HG03521 (cell line): ENCODE measurements at regions not wholly inside any gene's neighbourhood (a gene's known extent, or its start where the extent isn't known, plus 50 kb on each side); places are given as distances from the start of the nearest gene placed in this dataset.
A peak's percentile ranks its signal among the peaks of the same experiment; 100 is the strongest.
"Not testable (repeated sequence)": the region's sequence is repeated elsewhere in the genome, so short reads cannot be mapped to it uniquely, and the experiment has no call there.

Experiments used
- ATAC-seq: cut with Tn5 transposase; IDR thresholded peaks from one replicate; pipeline ENCODE4 v1.9.1; 2021; ENCODE audit warnings: mild to moderate bottlenecking, moderate library complexity; ENCODE audit not compliant: unreplicated experiment

DNA sequence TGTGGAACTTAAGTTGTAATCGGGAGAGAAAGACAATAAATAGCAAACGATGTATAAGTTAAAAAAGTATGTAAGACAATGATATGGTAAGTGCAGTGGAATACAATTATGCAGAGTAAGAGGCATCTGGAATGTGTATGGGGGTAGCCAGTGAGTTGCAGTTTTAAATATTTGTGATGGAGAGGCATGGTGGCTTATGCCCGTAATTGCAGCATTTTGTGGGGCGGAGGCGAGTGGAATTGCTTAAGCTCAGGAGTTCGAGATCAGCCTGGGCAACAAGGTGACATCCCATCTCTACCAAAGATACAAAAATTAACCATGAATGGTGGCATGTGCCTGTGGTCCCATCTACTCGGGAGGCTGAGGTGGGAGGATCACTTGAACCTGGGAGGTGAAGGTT is 52.5 kb upstream of the WDFY3 start:
- no peak for ATAC-seq

DNA sequence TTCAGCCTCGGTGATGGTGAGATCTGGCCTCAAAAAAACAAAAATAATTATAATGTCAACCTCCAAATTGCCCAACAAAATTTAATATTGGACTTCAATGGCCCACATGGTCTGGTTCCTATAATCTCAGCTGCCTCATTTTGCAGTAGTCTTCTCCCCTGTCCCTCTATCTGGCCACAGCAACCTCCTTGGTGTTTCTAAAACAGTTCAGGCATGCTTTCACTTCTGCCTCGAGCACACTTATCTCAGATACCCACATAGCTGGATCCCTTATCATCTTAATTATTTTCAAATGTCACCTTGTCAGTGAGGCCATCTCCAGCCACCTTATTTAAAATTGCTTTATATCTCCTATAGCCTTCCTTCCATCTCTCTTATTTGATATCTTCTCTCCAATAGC is 52.9 kb upstream of the WDFY3 start:
- ATAC-seq = no peak

DNA sequence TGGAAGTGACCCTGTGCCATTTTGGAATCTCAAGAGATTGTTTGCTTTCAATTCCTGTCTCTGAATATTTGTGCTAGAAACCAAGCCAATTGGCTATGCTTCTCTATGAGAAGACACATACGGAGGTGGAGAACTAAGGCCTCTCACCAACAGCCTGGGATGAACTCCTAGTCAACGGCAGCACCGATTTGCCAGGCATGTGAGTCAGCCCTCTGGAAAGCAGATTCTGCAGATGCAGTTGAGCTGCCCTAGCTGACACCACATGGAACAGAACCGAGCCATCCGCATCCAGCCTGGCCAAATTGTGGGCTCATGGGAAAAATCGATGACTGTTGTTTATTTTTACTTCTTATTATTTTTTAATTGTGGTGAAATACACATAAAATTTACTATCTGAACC is 58.2 kb upstream of the WDFY3 start:
- no peak for ATAC-seq

- no peak for ATAC-seq
Measured at GRCh38 chr4:85028910-85029309, 62.4 kb upstream of the WDFY3 start.

- ATAC-seq = no peak
Measured at GRCh38 chr4:85029453-85029852, 63.0 kb upstream of the WDFY3 start.

- no peak for ATAC-seq
Measured at GRCh38 chr4:85030156-85030555, 63.7 kb upstream of the WDFY3 start.

GRCh38 chr4:85033838-85034237 is 67.3 kb upstream of the WDFY3 start:
- ATAC-seq = not testable (repeated sequence)

GRCh38 chr4:85039526-85039925 is 73.0 kb upstream of the WDFY3 start:
- no peak for ATAC-seq

DNA sequence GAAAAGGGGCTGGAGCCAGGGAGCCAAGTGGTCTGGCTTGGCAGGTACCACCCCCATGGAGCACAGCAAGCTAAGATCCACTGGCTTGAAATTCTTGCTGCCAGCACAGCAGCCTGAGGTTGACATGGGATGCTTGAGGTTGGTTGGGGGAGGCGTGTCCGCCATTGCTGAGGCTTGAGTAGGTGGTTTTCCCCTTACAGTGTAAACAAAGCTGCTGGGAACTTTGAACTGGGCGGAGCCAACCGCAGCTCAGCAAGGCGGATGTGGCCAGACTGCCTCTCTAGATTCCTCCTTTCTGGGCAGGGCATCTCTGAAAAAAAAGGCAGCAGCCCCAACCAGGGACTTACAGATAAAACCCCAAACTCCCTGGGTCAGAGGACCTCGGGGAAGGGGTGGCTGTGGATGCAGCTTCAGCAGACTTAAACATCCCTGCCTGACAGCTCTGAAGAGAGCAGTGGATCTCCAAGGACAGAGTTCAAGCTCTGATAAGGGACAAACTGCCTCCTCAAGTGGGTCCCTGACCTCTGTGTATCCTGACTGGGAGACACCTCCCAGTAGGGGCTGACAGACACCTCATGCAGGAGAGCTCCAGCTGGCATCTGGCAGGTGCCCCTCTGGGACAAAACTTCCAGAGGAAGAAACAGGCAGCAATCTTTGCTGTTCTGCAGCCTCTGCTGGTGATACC is 77.5 kb upstream of the WDFY3 start:
- ATAC-seq = peak; percentile 79

DNA sequence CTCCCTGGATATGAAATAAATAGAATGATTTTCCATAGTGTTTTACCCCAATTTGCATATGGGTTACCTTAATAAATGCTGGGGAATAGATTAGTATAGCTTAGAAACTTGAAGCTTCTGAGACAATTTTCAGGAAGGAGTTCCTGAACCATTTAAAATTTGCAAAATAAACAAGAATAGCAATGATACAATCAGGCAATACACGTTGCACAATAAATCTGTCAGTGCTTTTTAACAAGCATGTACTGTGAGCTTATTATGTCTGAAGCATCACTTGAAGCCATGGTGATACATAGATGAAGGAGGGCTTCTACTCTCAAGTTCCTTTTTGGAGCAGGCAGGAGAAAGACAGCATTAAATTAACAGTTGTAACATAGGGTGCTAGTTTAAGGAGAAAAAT is 84.2 kb upstream of the WDFY3 start:
- ATAC-seq = no peak

DNA sequence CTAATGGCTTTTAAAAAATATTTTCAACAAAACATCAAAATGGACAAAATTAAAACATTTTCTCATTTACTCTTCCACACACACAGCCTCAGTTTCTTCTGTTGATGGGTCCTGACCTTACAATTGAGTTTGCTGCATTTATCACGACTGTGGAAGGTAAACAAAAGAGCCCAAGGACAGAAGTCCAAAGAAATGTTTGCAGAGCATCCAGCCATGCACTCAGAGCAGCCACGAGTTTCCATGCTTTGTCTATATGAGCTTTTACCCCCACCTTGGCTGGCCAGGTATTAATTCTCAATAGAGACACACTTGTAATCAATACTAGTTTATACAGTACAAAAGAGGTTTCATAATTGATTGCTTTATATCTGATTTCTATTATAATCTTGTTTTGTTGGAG is 85.0 kb upstream of the WDFY3 start:
- ATAC-seq = no peak

- not testable (repeated sequence) for ATAC-seq
Measured at GRCh38 chr4:85054925-85055324, 88.4 kb upstream of the WDFY3 start.

- no peak for ATAC-seq
Measured at GRCh38 chr4:85058551-85058950, 92.1 kb upstream of the WDFY3 start.

GRCh38 chr4:85061974-85062373 is 95.5 kb upstream of the WDFY3 start:
- ATAC-seq = no peak

DNA sequence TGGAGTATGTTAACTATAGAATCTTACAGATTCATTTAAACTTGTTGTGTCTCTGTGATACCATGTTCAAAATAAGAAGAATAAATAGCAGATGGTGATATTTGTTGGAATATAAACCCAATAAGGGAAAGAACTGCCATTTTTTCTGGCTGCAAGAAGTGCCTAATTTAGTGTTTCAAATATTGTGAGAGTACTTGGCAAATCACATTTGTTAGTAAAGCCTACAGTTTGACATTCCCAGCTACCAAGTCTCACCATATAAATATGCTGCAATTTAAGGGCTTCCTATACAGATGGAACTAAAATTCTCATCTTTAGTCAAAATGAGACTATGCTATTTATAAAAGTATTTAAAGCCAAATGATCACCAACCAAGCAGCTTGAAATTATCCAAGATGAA is 96.0 kb upstream of the WDFY3 start:
- no peak for ATAC-seq

DNA sequence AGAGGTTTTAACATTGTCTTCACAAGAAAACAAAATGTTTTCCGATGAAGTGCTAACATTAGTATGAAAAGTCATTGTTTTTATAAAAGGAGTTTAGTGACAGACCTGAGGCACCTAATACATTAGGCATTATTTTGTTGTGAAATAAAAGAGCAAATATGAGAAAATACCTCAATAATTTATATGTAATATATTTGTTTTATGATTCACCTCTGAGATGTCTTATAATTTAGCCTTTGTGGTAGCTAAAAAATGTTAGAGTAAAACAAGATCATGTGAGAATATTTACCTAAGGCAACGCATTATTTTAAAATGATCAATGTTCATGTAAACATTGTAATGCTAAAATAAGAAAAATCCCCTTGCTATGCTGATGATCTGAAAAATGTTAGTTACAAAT is 100.9 kb upstream of the WDFY3 start:
- ATAC-seq = no peak

DNA sequence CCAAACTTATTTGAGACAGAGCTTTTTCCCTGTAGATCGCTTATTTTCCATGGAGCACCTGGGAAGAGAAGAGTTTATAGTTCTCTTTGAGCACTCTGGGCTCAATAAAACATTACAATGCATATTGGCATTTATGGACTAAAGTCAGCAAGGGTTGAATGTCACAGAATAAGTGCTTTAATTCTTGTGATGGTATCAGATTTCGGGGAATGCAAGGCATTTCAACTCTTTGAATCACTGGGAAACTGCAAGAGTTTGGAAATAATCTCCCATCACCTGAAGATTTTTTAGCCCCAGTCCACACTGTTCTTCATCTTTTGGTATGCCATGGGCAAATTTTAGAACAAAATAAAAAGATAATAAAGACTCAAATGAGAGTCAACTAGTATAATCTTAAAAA is 111.5 kb upstream of the WDFY3 start:
- no peak for ATAC-seq

GRCh38 chr4:85081196-85081595 is 114.7 kb upstream of the WDFY3 start:
- ATAC-seq = no peak

DNA sequence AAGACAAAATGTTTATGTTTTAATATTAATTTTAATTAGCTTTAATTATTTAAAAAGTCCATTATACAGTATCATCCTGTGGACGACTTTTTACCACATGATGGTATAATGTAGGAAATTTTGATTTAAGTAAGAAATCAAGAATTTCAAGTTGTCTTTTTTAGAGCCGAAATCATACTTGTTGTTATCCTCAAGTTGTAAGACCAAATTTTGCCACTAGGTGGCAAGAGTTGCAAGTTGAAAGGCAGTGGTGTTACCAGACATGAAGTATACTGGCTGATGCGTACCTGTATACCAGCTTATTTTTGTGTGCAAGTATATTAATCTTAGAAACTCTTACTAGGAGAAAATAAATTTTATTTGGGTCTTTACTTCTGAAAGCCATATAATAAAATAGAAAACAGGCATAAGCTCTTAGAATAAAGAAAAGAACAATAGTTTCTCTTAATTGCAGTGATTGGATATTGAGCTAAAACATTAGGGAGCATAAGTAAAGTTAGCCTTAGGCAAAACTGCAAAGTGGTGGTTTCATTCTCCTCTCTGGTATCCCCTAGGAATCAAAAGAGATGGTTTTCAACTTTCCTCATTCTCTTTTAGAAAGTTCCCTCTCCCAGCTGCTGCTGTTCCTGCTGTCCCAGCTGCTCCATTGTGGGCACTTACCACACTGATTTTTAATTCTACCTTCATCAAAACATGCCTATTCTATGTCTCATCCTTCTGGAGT is 118.0 kb upstream of the WDFY3 start:
- peak; percentile 82 for ATAC-seq

GRCh38 chr4:85086721-85087120 is 120.2 kb upstream of the WDFY3 start:
- no peak for ATAC-seq

DNA sequence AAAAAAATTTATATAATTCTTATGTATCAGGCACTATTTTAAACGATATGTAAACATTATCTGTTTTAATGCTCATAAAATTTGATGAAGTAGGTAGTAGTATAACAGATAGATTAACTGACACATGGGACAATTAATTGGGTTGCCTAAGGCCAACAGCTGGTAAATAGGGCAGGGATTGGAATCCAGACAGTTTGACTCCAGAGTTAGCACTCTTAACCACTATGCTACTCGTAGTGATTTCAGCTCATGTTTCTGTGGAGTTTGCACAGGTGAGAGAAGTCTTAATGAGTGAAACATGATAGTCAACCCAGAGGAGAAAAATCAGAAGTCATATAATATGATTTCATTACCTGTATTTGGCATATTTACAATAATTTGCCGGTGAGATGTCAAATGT is 126.0 kb upstream of the WDFY3 start:
- ATAC-seq = no peak

DNA sequence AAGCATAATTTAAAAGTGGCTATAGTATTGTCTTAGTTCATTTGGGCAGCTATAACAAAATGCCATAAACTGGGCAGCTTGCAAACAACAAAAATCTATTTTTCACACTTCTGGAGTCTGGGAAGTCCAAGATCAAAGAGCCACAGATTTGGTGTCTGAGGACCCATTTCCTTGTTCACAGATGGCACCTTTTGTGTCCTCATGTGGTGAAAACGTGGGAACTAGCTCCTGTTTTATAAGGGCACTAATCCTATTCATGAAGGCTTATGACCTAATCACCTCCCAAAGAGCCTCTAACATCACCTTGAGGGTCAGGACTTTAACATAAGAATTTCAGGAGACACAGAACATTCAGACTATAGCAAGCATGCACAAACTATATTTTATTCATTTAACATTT is 126.5 kb upstream of the WDFY3 start:
- ATAC-seq = no peak

- ATAC-seq = no peak
Measured at GRCh38 chr4:85094735-85095134, 128.2 kb upstream of the WDFY3 start.
